ENCODE measurements at regions not wholly inside any gene's neighbourhood (a gene's known extent, or its start where the extent isn't known, plus 50 kb on each side); places are given as distances from the start of the nearest gene placed in this dataset.

DNA sequence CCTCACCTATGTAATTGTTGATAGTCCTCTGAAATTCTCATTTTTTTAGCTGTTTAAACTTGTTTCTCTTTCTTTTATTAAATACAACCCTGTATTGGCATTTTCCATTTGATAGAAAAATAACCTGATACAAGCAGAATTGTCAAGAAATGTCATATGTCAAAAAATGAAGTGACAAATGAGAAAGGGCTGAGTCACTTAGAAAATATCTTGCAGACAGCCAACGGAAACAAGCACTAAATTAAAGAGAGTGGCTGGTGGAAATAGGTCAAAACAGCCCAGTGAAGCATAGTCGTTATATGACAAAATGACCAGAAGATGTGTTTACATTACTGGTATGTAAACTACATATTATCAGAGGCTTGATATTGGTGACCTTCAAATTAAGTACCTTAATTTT, 484.4 kb downstream of the PLA2G4A start:
- DNase-seq = no peak

DNA sequence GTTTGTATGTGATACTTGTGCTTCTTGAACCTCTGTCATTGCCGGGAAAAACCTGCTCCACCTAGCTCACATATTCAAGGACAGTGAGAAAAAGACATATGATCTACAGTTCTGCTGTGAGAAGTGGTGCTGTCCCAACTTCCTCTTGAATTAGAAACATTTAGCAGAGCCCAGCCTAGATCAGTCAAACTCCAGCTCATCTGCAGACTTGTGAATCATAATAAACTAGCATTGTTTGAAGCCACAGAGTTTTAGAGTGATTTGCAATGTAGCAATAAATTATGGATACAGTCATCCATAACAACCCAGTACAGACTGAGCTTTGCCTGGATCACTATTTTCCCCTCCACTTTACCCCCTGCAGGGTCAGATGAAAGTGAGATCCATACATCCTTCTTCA, 497.8 kb downstream of the PLA2G4A start:
- no peak for DNase-seq

DNA sequence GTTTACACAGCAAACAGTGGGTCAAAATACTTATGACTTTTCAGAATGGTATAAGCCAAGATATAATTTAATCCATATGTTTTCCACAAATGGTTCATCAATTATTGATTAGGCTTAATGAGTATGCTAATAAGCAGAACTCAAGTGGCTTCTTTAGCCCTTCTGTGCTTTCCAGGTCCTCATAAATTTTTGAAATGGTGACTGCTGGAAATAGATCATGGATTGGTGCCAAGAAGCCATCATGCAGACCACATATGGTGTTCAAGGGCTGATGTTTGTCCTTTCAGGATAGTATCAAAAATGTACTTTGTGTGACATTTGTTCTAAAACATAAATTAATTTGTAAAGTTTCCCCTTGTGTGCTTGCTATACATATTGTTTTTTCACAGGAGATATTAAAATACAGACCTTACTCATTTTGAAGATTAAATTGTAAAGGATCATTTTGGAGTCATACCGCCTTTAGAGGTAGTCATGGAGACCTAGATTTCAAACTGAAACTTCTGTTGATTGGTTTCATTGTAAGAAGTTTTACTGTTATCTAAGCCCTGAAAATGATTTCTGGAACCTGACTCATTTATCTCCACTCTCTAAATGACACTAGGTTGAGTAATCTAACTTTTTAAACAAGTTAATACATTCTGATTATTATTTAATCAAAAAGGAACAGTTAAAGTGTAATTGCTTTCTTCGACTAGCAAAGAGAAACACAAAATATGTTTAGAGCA, 507.9 kb downstream of the PLA2G4A start:
- no peak for DNase-seq

DNA sequence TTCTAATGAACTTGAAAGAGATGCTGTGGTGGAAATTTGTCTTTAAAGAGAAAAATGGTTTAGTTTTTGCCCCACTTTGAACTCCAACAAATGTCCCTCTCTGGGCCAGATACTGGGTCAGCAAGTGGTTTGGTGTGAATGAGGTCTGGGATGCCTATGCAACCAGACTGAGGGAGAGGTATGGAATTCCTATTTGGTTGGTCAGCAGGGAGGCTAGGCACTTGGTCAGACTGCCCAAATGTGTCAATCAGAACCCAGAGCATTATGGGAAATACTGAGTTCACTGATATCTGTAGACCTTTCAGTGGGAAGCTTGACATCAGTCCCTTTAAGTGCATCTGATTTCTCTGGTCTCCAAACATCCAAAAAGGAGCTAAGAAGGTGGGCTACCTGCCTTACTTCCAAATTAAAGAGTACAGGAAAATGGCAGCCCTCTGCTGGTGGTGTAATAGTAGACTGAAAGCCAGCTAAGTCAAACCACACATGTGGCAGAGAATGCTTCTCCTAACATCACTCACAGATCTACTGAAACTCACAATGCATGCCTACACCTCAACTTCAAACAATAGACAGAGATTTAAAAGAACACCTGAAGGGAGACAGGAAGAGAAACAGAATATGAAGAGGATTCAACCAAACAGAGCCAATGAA, 510.1 kb downstream of the PLA2G4A start:
- DNase-seq = no peak

DNA sequence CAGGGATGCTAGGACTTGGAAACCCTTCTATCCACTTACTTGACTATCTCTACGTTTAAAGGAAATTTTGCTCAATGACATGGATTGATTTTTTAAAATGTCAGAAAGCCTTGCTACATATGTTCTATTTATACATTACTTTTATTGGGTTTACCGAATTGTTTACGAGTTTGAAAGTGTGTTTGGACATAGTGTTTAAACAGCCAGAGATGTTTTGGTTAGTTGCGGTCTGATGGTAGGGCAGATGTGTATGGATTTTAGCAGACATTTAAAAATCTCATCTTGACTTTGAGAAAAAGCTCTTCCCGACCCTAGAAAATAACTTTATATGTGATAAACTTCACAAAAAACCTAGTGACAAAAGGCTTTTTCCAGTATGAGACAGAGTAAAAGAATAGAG, 513.7 kb downstream of the PLA2G4A start:
- DNase-seq = no peak

DNA sequence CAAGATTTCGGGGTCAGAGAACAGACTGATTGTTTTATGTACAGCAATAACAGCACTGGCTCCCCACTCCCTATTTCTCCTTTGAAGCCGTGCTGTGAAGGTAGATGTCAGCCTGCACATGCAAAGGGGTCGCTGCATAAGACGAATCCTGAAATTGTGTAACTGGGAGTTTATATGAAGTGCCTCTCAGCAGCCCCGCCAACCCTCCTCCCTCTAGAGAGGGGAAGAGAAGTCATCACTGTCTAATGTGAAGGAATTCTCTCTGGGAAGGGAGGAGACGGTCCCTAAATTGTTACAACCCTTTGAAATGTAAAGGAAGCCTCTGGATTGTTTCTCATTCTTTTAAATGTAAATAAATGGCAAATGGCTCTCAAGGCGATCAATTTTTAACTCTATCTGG, 545.3 kb downstream of the PLA2G4A start:
- no peak for DNase-seq

DNA sequence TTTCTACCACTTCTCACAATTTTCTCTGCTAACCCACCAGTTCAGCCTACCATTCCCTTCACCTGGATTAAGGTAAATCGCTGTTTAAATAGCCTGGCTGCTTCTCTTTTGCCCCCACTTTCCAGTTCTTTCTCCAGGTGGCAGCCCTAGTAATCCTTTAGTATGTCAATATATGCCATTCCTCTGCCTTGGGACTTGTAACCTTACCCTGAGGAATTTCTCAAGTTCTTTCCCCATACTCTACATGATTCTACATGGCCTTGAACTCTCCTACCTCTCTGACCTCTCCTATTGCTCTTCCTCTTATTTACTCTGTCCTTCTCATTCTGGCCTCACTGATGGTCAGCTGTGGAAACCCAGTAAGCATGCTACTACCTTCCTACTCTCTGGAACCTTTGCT, 546.0 kb downstream of the PLA2G4A start:
- DNase-seq = no peak

DNA sequence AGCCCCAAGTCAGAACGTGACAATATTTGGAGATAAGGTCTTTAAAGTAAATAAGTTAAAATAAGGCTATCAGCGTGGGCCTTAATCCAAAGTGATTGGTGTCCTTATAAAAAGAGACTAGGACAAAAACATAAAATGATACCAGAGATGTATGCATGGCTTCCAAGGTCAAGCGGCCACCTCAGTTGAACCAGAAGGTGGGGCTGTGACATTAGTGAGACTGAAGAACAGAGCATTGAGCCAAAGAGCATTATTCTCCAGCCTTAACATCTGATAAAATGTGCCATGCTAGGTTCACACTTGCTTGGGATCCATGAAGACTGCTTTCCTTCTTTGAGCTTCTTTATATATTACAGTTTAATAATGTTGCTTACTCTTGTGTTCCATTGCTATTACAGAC, 554.6 kb downstream of the PLA2G4A start:
- no peak for DNase-seq

DNA sequence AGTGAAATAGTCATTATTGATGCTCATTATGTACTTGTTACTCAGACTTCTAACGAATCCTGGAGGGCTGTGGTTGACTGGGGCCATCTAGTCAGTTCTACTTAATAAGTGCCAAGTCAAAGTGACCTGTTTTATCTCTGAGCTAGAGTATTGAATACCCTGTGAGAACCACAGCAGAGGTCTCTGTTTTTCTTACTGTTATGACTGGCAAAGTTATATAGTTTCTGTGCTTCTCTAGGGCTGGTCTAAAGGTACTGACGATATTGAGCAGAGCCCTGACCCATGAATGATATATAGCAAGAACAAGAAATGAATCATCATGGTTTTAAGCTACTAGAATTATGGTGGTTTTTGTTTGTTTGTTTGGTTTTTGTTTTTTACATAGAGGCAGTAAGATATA, 555.8 kb downstream of the PLA2G4A start:
- DNase-seq = no peak

DNA sequence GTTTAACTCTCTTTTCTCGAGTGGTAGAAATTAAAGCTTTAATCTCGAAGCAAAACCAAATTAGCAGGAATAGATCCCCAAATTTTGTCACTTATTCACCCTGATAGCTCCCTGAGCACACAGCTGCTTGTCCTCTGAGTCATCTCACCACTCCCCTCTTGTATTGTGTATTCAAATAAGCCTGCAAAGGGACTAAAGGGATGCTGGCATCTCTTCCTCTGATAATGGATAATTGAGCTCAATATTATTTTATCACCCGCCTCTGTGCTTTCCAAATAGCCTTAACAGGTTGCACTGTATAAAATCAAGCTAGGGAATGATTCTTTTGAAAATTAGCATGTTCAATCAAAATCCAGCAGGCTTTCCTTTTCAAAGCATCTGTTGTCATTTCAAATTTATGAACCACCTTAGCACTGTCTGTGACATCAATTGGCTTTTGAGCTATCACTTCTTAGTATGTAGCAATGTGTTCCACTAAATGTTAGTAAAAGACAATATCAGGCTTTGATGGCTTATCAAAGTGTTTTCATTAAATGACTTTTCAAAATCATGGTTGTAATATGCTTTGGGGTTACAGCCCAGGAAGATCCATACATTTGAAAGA, 561.6 kb downstream of the PLA2G4A start:
- no peak for DNase-seq

DNA sequence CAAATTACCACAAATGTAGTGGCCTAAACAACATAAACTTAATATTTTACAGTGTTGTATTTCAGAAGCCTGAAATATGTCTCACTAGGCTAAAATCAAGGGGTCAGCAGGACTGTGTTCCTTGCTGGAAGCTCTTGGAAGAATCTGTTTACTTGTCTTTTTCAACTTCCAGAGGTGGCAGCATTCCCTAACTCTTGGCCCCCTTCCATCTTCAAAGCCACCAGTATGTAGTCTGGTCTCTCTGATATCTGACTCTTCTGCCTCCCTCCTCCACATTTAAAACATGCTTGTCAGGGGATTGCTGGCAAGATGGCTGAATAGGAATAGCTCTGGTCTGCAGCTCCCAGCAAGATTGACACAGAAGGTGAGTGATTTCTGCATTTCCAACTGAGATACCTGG, 567.5 kb downstream of the PLA2G4A start:
- no peak for DNase-seq

DNA sequence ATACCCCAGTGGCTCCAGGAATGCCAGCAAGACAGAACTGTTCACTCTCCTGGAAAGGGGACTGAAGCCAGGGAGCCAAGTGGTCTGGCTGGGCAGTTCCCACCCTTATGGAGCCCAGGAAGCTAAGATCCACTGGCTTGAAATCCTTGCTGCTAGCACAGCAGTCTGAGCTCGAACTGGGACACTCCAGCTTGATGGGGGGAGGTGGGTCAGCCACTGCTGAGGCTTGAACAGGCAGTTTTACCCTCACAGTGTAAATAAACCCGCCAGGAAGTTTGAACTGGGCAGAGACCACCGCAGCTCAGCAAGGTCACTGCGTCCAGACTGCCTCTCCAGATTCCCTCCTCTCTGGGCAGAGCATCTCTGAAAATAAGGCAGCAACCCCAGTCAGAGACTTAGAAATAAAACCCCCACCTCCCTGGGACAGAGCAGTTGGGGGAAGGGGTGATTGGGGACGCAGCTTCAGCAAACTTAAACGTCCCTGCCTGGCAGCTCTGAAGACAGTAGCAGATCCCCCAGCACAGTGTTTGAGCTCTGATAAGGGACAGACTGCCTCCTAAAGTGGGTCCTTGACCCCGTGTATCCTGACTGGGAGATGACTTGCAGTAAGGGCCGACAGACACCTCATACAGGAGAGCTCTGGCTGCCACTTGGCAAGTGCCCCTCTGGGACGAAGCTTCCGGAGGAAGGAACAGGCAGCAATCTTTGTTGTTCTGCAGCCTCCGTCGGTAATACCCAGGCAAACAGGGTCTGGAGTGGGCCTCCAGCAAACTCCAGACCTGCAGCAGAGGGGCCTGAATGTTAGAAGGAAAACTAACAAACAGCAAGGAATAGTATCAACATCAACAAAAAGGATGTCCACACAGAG, 568.4 kb downstream of the PLA2G4A start:
- DNase-seq = no peak

DNA sequence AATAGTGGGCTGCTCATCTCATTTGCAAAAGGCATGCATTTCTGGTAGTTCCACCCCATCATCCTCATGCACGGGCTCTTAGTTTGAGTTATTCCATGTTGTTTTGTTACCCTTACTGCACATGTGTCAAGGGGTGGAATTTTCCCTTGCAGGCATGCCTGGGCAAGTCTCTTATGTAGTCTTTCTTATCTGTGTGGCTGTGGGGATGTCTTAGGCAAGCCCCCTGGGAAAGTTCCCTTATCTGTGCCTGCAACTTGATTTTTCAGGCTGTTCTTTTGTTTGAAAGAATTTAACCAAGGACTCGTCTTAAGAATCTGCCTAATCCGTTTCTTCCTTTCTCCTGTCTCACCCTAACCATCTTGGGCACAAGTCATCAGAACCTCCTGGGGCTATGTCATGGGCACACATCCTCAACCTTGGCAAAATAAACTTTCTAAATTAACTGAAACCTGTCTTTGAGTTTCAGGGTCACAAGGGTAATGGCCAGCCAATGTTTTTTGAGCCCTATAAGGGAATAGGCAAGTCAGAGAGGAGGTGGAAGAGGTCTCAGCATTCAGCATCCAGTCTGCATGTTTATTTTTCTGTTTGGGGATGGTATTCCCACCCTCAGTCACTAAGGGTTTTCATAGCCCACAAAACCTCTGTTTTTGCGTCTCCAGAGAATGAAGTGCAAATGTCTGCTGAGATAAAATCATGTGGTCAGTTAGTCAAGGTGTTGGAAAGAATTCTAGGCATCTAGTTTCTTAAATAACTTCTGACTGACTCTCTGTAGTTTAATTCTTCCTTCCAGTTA, 579.7 kb downstream of the PLA2G4A start:
- no peak for DNase-seq

DNA sequence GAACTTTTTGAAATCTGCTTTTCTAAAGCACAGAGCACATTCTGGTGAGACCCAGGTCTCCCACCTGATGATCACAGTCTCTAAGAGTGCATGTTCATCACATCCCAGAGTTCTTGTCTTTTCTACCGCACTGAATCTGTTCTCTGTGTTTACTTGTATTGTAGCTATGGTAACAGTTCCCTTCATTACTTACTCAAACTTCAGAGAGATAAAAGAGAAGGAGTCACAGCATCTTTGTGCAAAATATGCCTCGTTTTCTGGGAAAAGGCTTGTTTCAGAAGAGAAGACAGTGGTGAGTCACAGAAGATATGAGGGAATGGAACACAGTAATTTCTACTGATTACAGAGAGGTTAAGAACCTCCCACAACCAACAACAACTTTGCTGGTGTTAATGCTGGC, 580.6 kb downstream of the PLA2G4A start:
- DNase-seq = no peak

DNA sequence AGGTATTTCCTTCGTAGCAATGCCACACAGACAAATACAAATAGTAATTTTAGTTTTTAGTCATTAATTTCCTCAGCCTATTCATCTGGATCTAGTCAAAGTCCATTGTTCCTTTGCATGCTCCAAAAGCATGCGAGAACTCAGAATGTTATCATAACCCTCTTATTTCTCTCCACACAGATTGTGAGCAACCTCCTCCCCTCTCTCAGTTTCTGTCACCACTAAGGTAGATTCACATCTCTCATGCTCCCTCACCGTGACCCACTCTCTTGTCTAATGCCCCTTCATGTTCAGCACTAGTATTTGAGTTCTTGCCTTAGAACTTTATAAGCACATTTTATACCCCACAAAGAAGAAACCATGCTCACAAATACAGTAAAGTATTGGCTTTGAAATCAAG, 582.4 kb downstream of the PLA2G4A start:
- no peak for DNase-seq

DNA sequence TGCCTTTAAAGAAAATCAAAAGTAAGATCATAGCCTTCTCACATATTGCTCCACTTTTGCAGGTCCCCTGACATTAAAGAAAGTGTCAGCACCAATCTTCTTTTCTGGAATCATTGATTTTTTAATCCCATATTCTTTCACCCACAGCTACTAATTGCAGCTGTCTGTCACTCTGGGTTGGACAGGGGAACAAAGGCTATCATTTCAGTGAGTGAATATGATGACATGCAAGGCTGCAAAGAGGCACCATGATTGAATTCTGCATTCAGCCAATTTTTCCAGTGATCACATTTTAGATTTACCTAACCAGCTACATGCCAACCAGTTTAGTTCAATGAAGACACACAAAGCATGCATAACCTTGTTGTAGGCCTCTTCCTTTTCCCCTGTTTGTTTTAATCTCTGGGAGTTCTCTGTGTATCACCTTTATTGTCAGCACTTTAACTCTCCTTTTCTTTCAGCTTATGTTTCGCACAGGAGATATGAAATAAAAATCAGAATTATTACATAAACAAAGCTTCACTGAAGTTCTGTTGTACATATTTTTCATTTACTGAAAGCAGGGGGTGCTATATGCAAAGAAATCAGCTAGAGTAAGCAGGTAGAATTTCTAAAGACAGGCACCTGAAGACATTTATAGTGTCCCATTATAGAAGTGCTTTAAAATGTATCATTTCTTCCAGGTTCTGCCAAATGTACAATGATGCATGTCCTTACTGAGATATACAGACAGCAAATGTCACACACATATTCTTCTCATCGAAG, 584.8 kb downstream of the PLA2G4A start:
- DNase-seq = no peak

DNA sequence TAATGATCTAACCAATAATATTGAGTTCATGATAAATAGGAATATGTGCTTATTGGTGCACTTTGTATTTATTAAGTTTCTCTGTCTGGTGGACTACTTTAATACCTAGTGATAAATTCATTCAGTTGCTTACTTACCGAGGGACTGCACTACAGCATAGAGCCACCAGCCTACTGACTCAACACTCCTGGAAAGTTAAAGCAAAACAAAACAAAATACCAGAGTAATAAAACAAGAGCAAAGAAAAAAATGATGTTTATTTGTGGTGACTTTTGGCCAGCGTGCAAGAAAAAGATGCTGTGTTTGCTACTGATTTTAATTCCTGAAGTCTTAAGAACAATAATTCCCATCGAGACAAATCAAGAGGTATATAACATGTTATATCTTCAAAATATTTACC, 586.3 kb downstream of the PLA2G4A start:
- DNase-seq = no peak

DNA sequence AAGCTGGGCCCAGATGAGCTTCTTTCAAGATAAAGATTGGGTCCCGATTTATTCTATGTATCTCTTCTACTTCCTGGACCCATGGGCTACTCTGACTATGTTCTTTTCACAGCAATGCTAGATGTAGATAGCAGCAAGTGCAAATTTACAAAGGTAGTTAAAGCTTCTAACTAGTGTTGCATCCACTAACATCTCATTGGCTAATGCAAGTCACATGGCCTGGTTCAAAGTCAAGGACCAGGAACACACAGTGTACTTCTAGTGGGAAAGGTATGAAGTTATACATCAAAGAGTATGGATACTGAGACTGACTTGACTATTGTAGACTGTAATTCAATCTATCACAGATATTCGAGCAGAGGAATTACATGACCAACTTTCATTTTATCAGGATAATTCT, 588.8 kb downstream of the PLA2G4A start:
- no peak for DNase-seq

DNA sequence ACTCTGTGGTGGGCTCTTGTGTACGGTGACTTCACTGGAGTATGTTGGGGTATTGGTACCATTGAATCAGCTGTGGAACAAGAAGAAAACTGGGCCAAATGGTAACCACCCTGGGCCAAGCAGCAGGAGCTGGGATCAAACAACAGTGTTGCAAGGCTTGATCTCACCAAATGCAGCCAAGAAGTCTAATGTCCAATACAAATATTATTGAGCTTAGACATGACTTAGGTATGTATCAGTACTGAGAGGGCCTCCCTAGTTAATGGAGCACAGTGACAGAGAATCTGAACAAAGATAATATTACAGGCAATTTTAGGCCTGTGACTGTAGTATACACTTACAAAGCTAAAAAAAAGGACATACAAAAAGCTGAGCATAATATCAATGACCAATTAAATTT, 604.8 kb downstream of the PLA2G4A start:
- no peak for DNase-seq

DNA sequence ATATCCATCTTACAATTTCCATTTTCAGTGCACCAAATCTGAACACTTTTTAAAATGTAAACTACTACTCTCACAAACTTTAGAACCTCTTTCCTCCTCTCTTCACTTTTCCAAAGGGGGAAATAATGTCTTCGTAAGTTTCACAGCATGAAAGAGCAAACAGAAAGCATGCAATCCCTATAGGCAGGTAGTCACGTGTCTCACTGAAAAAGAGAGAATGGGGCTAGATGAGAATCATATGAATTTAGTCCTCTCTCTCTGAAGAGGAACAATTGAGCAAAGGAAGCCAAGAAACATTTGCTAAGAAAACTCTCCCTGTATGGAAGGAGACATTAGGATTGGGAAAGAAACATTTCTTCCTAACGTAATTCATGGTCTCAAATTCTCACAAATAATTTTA, 613.9 kb downstream of the PLA2G4A start:
- DNase-seq = no peak

DNA sequence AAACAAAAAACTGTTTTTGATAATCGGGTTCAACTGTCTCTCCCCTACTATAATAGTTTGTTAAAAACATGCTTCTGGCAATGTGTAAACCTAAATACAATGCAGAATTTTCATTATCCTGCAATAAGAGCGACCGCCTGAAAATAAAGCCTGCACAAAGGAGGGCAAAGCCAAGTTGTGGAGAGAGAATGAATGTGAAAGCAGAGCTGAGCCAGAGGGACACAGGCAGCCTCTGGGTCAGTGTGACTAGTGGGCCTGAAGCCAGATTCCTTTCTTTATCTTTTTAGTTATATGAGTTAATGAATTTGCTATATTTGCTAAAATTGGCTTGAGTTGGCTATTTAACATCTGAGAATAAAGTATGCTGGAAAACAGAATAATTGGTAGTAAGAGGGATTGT, 615.2 kb downstream of the PLA2G4A start:
- DNase-seq = no peak

DNA sequence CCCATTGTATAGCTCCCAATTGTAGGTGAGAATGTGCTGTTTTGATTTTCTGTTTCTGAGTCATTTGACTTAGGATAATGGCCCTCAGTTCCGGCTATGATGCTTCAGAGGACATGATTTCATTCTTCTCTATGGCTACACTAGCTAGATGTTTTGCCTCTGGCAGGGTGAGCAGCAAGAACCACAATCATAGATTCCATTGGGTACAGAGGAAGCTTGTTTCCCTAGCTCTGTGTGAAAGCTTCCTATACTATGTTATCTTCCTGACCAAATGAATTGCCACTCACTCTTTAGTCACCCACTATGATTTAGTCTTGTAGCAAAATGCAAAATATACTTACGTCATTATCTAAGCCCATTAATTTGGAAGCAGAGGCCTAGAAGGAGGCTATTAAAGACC, 616.3 kb downstream of the PLA2G4A start:
- no peak for DNase-seq

Data from inflammatory macrophage (primary cell).